Prostate gland (tissue), 2 donors: ENCODE measurements at regions not wholly inside any gene's neighbourhood (a gene's known extent, or its start where the extent isn't known, plus 50 kb on each side); places are given as distances from the start of the nearest gene placed in this dataset.

Experiments
- DNase-seq: peaks from one replicate; pipeline ENCODE4 v3.0.0-alpha.2; 2019; ENCODE audit warnings: low spot score
- H3K27ac ChIP-seq, 2 donors: fragments of 200-600 bp; sonication (generic); 2 replicates each; pipeline ENCODE4 v1.5.1; 2017 to 2019
- H3K27me3 ChIP-seq: fragments of 200-600 bp; sonication (generic); replicated peaks from 2 replicates; pipeline ENCODE4 v1.5.1; 2019; ENCODE audit not compliant: insufficient read depth
- H3K36me3 ChIP-seq, 2 donors: fragments of 200-600 bp; sonication (generic); 1 replicate in 1 of 2; 2 replicates in 1 of 2; pipeline versions ENCODE4 v1.5.1 to v1.8.1; 2017 to 2019
- H3K4me1 ChIP-seq: fragments of 200-600 bp; sonication (generic); replicated peaks from 2 replicates; pipeline ENCODE4 v1.5.1; 2019
- H3K4me3 ChIP-seq, 2 donors: fragments of 200-600 bp; sonication (generic); 2 replicates each; pipeline ENCODE4 v1.5.1; 2017 to 2019
- H3K9me3 ChIP-seq: fragments of 200-600 bp; sonication (generic); 2 replicates; pipeline ENCODE4 v1.5.1; 2017
- POLR2A ChIP-seq: fragments of 450-650 bp; IDR thresholded peaks from one replicate; pipeline ENCODE4 v1.6.1; 2016; ENCODE audit warnings: antibody characterized with exemption, mild to moderate bottlenecking
- POLR2AphosphoS5 ChIP-seq: sonication (generic); formaldehyde crosslinking; IDR thresholded peaks from one replicate; pipeline ENCODE4 v1.6.1; 2017; ENCODE audit warnings: antibody characterized with exemption
- WGBS: methylation state at CpG from one replicate; pipeline ENCODE4 v1.1.5; 2018; 5-methylcytosine and 5-hydroxymethylcytosine counted together
- intact Hi-C: fragments of 100-400 bp; cut with DNase I; formaldehyde crosslinking; loops from one replicate; pipeline ENCODE4 v1.14.2; 2022
- TF ChIP-seq, protein P1 (sequence below), 4 experiments: fragments of 200-600 bp in 2 of 4; fragments of 450-650 bp in 2 of 4; sonication (generic) in 2 of 4; IDR thresholded peaks; 1 replicate in 3 of 4; 2 replicates in 1 of 4; pipeline ENCODE4 v1.5.1; 2016 to 2019; ENCODE audit warnings: antibody characterized with exemption in 4 of 4, mild to moderate bottlenecking in 2 of 4, moderate library complexity in 2 of 4

DNA sequence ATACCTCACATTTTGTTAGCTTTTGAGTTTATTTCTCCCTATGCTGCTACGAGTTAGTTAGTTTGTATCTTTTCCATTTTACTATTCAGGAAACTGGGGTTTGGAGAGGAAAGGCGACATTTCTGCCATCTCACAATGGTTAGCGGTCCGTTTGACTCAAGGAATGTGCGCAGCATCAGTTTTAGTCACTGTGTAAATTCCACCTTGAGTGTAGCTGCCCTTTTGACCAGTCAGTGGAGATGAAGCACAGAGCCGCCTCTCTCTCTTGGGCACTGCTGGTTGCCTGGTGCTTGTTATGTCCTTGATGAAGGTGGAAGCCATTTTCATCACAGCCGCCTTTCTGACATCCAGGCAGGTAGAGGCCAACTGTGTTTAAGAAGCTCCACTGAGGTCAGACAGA lies 185.5 kb downstream of the SCP2D1 start:
- Histone ChIP-seq H3K4me1 (no peaks in the 10 kb centered on the region), H3K27me3 (no peaks in the 10 kb centered on the region), H3K27ac (no peak overlapping the region), H3K36me3 (no peaks in the 10 kb centered on the region), H3K9me3 (no peaks in the 10 kb centered on the region), H3K4me3 (no peak overlapping the region)
- no peak for TF ChIP-seq POLR2A
- TF ChIP-seq, protein P1, sequence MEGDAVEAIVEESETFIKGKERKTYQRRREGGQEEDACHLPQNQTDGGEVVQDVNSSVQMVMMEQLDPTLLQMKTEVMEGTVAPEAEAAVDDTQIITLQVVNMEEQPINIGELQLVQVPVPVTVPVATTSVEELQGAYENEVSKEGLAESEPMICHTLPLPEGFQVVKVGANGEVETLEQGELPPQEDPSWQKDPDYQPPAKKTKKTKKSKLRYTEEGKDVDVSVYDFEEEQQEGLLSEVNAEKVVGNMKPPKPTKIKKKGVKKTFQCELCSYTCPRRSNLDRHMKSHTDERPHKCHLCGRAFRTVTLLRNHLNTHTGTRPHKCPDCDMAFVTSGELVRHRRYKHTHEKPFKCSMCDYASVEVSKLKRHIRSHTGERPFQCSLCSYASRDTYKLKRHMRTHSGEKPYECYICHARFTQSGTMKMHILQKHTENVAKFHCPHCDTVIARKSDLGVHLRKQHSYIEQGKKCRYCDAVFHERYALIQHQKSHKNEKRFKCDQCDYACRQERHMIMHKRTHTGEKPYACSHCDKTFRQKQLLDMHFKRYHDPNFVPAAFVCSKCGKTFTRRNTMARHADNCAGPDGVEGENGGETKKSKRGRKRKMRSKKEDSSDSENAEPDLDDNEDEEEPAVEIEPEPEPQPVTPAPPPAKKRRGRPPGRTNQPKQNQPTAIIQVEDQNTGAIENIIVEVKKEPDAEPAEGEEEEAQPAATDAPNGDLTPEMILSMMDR (IDR thresholded peaks at IDR 0.05), result no peak
- no peak for TF ChIP-seq POLR2AphosphoS5
- no peak for DNase-seq
- WGBS, result 82% methylated on average over 7 of the region's 7 CpGs
- intact Hi-C loops, result no loop called here

DNA sequence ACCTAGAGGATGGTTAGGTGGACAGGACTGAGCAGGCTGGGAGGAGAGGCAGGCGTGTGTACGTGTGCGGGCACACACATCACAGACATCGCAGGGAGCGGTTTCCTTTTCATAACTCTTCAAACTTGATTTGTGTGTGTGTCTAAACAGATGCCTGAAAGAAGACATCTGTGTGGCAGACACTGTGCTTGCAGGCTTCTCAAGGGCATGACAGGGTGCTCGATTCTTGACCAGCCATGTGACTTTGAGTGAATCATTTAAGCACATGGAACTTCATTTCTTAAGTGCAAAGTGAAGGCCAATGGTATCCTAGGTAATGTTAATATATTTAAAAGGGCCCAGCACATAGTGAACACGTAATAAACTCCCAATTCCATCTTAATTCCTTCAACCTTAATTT lies 186.5 kb downstream of the SCP2D1 start:
- no peaks in the 10 kb centered on the region for H3K9me3 ChIP-seq
- intact Hi-C loops, result no loop called here
- no peak overlapping the region for H3K4me3 ChIP-seq
- DNase-seq, result no peak
- H3K27me3 ChIP-seq, result no peaks in the 10 kb centered on the region
- WGBS, result 87% methylated on average over 7 of the region's 7 CpGs
- no peak overlapping the region for H3K27ac ChIP-seq
- no peaks in the 10 kb centered on the region for H3K36me3 ChIP-seq
- no peaks in the 10 kb centered on the region for H3K4me1 ChIP-seq
- TF ChIP-seq POLR2AphosphoS5, result no peak

DNA sequence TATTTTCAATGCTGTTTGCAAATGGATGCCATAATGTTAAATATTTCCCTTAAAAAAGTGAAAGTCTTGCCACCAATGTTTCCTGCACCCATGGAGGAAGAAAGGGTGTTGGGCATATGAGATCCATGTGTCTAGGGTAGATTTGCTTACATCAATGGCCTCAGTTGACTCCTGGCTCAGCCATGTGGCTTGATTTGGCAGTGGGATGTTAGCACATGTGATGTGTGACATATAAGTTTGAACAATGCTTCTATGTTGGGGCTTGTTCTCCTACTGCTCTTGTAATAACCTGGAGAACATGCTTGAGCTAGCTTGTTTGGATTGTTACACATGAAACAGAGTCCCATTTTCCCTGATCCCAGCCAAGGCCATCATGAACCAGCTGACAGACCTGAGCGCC lies 187.6 kb downstream of the SCP2D1 start:
- TF ChIP-seq POLR2A (no peak), POLR2AphosphoS5 (no peak)
- TF ChIP-seq, protein P1 (IDR thresholded peaks at IDR 0.05), result no peak

DNA sequence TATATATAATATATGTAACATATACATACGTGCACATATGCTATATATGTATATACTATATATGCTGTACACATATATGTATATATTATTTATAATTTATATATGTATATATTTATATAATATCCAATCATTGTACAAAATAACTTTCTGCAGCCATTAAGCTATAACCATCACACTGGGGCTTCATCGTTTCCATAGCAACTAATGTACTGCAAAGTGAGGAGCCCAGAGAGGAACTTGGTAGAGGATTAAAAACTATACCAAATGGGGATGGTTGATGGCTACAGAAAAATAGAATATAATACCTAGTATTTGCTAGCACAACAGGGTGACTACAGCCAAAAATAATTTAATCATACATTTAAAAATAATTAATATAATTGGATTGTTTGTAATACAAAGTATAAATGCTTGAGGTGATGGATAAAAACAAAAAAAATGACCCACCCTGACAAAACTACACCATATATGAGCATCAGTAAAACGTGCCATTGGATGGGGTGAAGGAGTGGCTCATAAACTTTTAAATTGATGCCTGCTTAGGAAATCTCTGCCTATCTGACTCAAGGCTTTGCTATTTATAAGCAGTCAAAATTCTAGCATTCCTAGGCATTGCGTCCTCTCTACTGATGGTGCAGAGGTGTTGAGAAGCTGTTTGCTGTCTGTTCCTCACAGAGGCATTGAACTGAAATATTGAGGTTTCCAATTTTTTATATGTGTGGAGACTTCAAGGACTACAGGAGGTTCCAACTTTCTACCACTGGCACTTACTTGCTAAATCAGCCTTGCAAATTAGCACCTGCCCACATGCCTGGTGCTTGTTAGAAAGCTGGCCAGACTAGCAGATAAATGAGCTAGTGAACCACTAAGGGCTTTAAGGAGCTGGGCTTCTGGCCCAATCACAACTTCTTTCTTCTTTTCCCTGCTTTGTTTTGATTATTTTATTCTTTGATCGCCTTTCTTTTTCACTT lies 190.1 kb downstream of the SCP2D1 start:
- 71% methylated on average over 5 of the region's 5 CpGs for WGBS
- H3K4me3 ChIP-seq, result no peak overlapping the region
- intact Hi-C loops, result no loop called here
- H3K27me3 ChIP-seq, result no peaks in the 10 kb centered on the region
- no peaks in the 10 kb centered on the region for H3K36me3 ChIP-seq
- DNase-seq, result no peak
- no peaks in the 10 kb centered on the region for H3K4me1 ChIP-seq
- no peak overlapping the region for H3K27ac ChIP-seq
- no peaks in the 10 kb centered on the region for H3K9me3 ChIP-seq
- no peak for TF ChIP-seq POLR2A
- TF ChIP-seq, protein P1 (IDR thresholded peaks at IDR 0.05), result no peak

More for the DNA sequence above, 187.6 kb downstream of the SCP2D1 start:
- intact Hi-C loops, result no loop called here
- H3K27me3 ChIP-seq, result no peaks in the 10 kb centered on the region
- H3K4me3 ChIP-seq, result no peak overlapping the region
- H3K27ac ChIP-seq, result no peak overlapping the region
- H3K9me3 ChIP-seq, result no peaks in the 10 kb centered on the region
- WGBS, result 83% methylated on average over 1 of the region's 1 CpG
- no peak for DNase-seq
- no peaks in the 10 kb centered on the region for H3K4me1 ChIP-seq
- no peaks in the 10 kb centered on the region for H3K36me3 ChIP-seq

DNA sequence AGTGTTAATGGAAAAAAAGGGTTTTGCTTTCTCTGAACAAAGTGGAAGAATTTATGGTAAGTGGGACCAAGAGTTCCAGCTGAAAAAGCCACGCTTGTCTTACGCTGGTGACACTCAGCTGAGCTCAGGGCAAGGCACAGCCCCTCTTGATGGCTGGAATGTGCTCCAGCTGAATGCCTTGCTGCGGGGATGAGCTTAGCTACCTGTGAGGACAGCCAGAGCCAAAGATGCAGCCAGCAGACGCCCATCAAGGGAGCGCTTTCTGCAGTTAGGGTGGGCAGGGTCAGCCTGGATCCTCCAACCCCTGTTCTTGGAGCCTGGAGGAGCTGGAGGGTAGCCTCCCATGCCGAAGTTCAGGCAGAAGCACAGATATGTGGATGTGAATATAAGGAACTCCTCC lies 191.4 kb downstream of the SCP2D1 start:
- Histone ChIP-seq H3K9me3 (no peaks in the 10 kb centered on the region), H3K27ac (no peak overlapping the region), H3K36me3 (no peaks in the 10 kb centered on the region), H3K27me3 (no peaks in the 10 kb centered on the region), H3K4me3 (no peak overlapping the region), H3K4me1 (no peaks in the 10 kb centered on the region)
- 76% methylated on average over 6 of the region's 6 CpGs for WGBS
- TF ChIP-seq POLR2AphosphoS5, result no peak
- TF ChIP-seq, protein P1 (IDR thresholded peaks at IDR 0.05), result no peak
- TF ChIP-seq POLR2A, result no peak
- intact Hi-C loops, result no loop called here
- DNase-seq, result no peak
